SK-N-SH (cell line): ENCODE measurements at regions not wholly inside any gene's neighbourhood (a gene's known extent, or its start where the extent isn't known, plus 50 kb on each side); places are given as distances from the start of the nearest gene placed in this dataset.

ENCODE experiments used
- CTCF ChIA-PET: fragments of 300-600, 350-600 bp; formaldehyde crosslinking; extraction: SDS; loops from one replicate; lab custom pipeline; 2021; lab: Yijun Ruan, JAX
- POLR2A ChIA-PET: fragments of 350-600 bp; sonication (Branson Sonifier 250); formaldehyde crosslinking; extraction: SDS; loops from one replicate; lab custom pipeline; 2020; ENCODE audit warnings: antibody characterized with exemption, inconsistent platforms; lab: Yijun Ruan, JAX
- DNase-seq: peaks from one replicate; pipeline ENCODE4 v3.0.0; 2012
- H2AFZ ChIP-seq: fragments of 200-600 bp; sonication (generic); 2 replicates; pipeline ENCODE4 v1.8.1; 2016; ENCODE audit warnings: antibody characterized with exemption, mild to moderate bottlenecking, low read depth
- H3F3A ChIP-seq: fragments of 200-600 bp; sonication (generic); replicated peaks from 2 replicates; pipeline ENCODE3; 2016; ENCODE audit warnings: antibody characterized with exemption, mild to moderate bottlenecking; ENCODE audit not compliant: insufficient read depth
- H3K27ac ChIP-seq, 2 experiments: fragments of 200-500 bp in 1 of 2; fragments of 200-600 bp in 1 of 2; sonication (Bioruptor generic) in 1 of 2; sonication (generic), shearing (Covaris generic) in 1 of 2; 2 replicates each; pipeline versions ENCODE4 v1.5.1 to v1.6.1; 2014 to 2016; ENCODE audit warnings: low read depth in 2 of 2, inconsistent platforms in 1 of 2, low read length in 1 of 2, mild to moderate bottlenecking in 1 of 2, mixed read lengths in 1 of 2
- H3K27me3 ChIP-seq: fragments of 200-600 bp; sonication (generic), shearing (Covaris generic); 2 replicates; pipeline ENCODE4 v1.6.1; 2016; ENCODE audit warnings: mixed run types; ENCODE audit not compliant: insufficient read depth
- H3K36me3 ChIP-seq, 2 experiments: fragments of 200-500 bp in 1 of 2; fragments of 200-600 bp in 1 of 2; sonication (Bioruptor generic) in 1 of 2; sonication (generic) in 1 of 2; replicated peaks in 1 of 2; 2 replicates each; pipeline versions ENCODE3 to v1.5.1; 2014 to 2016; ENCODE audit warnings: low read length in 1 of 2, mild to moderate bottlenecking in 1 of 2; ENCODE audit not compliant: insufficient read depth in 2 of 2, control insufficient read depth in 1 of 2
- H3K4me1 ChIP-seq, 2 experiments: fragments of 200-500 bp in 1 of 2; fragments of 200-600 bp in 1 of 2; sonication (Bioruptor generic) in 1 of 2; sonication (generic), shearing (Covaris generic) in 1 of 2; 2 replicates each; pipeline versions ENCODE4 v1.5.1 to v1.6.1; 2014 to 2016; ENCODE audit warnings: low read depth in 1 of 2, low read length in 1 of 2, mixed run types in 1 of 2; ENCODE audit not compliant: insufficient read depth in 2 of 2, control insufficient read depth in 1 of 2
- H3K4me2 ChIP-seq: fragments of 200-600 bp; sonication (generic), shearing (Covaris generic); 2 replicates; pipeline ENCODE4 v1.6.1; 2017; ENCODE audit warnings: mixed run types
- H3K4me3 ChIP-seq, 2 experiments: fragments of 200-500 bp in 1 of 2; fragments of 200-600 bp in 1 of 2; sonication (Bioruptor generic) in 1 of 2; sonication (generic), shearing (Covaris generic) in 1 of 2; 2 replicates each; pipeline versions ENCODE4 v1.5.1 to v1.8.1; 2014 to 2016; ENCODE audit warnings: low read depth in 2 of 2, inconsistent platforms in 1 of 2, low read length in 1 of 2, mild to moderate bottlenecking in 1 of 2, mixed read lengths in 1 of 2, moderate library complexity in 1 of 2
- H3K79me2 ChIP-seq: fragments of 200-600 bp; sonication (generic); 2 replicates; pipeline ENCODE4 v1.8.1; 2017; ENCODE audit warnings: mild to moderate bottlenecking; ENCODE audit not compliant: insufficient read depth
- H3K9ac ChIP-seq: fragments of 200-600 bp; sonication (generic); 2 replicates; pipeline ENCODE4 v1.6.1; 2017; ENCODE audit warnings: mixed run types
- H3K9me2 ChIP-seq: fragments of 200-600 bp; sonication (generic); 2 replicates; pipeline ENCODE4 v1.6.1; 2017; ENCODE audit warnings: mixed run types
- H3K9me3 ChIP-seq: fragments of 200-600 bp; sonication (generic); 2 replicates; pipeline ENCODE4 v1.6.1; 2017; ENCODE audit warnings: mixed run types, mild to moderate bottlenecking, moderate library complexity
- H4K20me1 ChIP-seq: fragments of 200-600 bp; sonication (generic); 2 replicates; pipeline ENCODE4 v1.6.1; 2017; ENCODE audit warnings: mild to moderate bottlenecking, mixed run types; ENCODE audit not compliant: insufficient read depth
- CHD2 ChIP-seq: fragments of 150-350 bp; IDR thresholded peaks from 2 replicates; pipeline ENCODE4 v1.6.1; 2018; ENCODE audit warnings: low read length; ENCODE audit not compliant: partially characterized antibody
- CTCF ChIP-seq: fragments of 200-600 bp; sonication (generic); IDR thresholded peaks from 2 replicates; pipeline ENCODE4 v1.6.1; 2017; ENCODE audit warnings: antibody characterized with exemption, mild to moderate bottlenecking, moderate library complexity
- EZH2phosphoT487 ChIP-seq: fragments of 200-600 bp; sonication (generic); IDR thresholded peaks from 2 replicates; pipeline ENCODE4 v1.6.1; 2017; ENCODE audit warnings: low read depth, mixed run types, mild to moderate bottlenecking, antibody characterized with exemption, moderate library complexity, borderline replicate concordance
- FOSL2 ChIP-seq: IDR thresholded peaks from 2 replicates; pipeline ENCODE4 v1.4.0; 2012; ENCODE audit warnings: low read depth, mild to moderate bottlenecking, moderate library complexity, borderline replicate concordance
- FOXJ3 ChIP-seq: sonication (generic); formaldehyde crosslinking; IDR thresholded peaks from 2 replicates; pipeline ENCODE4 v1.5.1; 2020; ENCODE audit warnings: mild to moderate bottlenecking, missing genetic modification reagents
- FOXM1 ChIP-seq: IDR thresholded peaks from 2 replicates; pipeline ENCODE4 v1.4.0; 2012; ENCODE audit warnings: low read depth, mild to moderate bottlenecking
- GABPA ChIP-seq: IDR thresholded peaks from 2 replicates; pipeline ENCODE4 v1.4.0; 2012; ENCODE audit warnings: low read depth, mild to moderate bottlenecking
- GATA2 ChIP-seq: sonication (generic); formaldehyde crosslinking; IDR thresholded peaks from 2 replicates; pipeline ENCODE4 v1.5.0; 2020; ENCODE audit warnings: mild to moderate bottlenecking, missing genetic modification reagents
- IRF3 ChIP-seq: fragments of 150-350 bp; IDR thresholded peaks from 2 replicates; pipeline ENCODE4 v1.6.1; 2016; ENCODE audit warnings: mild to moderate bottlenecking, low read depth, low read length
- JUND ChIP-seq: IDR thresholded peaks from 2 replicates; pipeline ENCODE4 v1.4.0; 2012
- NFIC ChIP-seq: IDR thresholded peaks from 2 replicates; pipeline ENCODE4 v1.4.0; 2012; ENCODE audit warnings: borderline replicate concordance
- POLR2AphosphoS5 ChIP-seq: IDR thresholded peaks from 2 replicates; pipeline ENCODE4 v1.6.1; 2012; ENCODE audit warnings: low read depth, low read length
- RAD21 ChIP-seq: IDR thresholded peaks from 2 replicates; pipeline ENCODE4 v1.6.1; 2012; ENCODE audit warnings: mild to moderate bottlenecking, low read length
- RCOR1 ChIP-seq: fragments of 150-350 bp; IDR thresholded peaks from 2 replicates; pipeline ENCODE4 v1.6.1; 2017; ENCODE audit warnings: antibody characterized with exemption, low read length
- RFX5 ChIP-seq: IDR thresholded peaks from 2 replicates; pipeline ENCODE4 v1.6.1; 2012; ENCODE audit warnings: mild to moderate bottlenecking, improper control_type of control experiment, low read length
- TAF1 ChIP-seq: IDR thresholded peaks from 2 replicates; pipeline ENCODE4 v1.6.1; 2012; ENCODE audit warnings: low read depth, mild to moderate bottlenecking, low read length, moderate library complexity, borderline replicate concordance
- TCF12 ChIP-seq: IDR thresholded peaks from 2 replicates; pipeline ENCODE4 v1.4.0; 2012
- TEAD4 ChIP-seq: IDR thresholded peaks from 2 replicates; pipeline ENCODE4 v1.4.0; 2012; ENCODE audit warnings: mild to moderate bottlenecking, borderline replicate concordance; ENCODE audit not compliant: insufficient read depth
- USF1 ChIP-seq: IDR thresholded peaks from 2 replicates; pipeline ENCODE4 v1.4.0; 2012; ENCODE audit warnings: low read depth, borderline replicate concordance
- USF2 ChIP-seq: fragments of 150-350 bp; IDR thresholded peaks from 2 replicates; pipeline ENCODE4 v1.6.1; 2017; ENCODE audit warnings: antibody characterized with exemption, low read length, low read depth, borderline replicate concordance
- WGBS: methylation state at CpG from one replicate; pipeline ENCODE4 v1.1.6; 2017; ENCODE audit warnings: low lambda C conversion rate; 5-methylcytosine and 5-hydroxymethylcytosine counted together

- Histone ChIP-seq H3K9ac (no peak overlapping the region), H3K4me3 (no peak overlapping the region), H3K9me2 (no peaks in the 10 kb centered on the region), H3K4me2 (no peak overlapping the region), H3F3A (no peaks in the 10 kb centered on the region), H4K20me1 (no peaks in the 10 kb centered on the region)
- DNase-seq: no peak
- CTCF ChIA-PET: no interaction called here
- TF ChIP-seq GATA2 (CRISPR knock-in tag) (no peak), USF1 (no peak), FOSL2 (no peak), RFX5 (no peak), CHD2 (no peak), POLR2AphosphoS5 (no peak), CTCF (no peak), RAD21 (no peak), JUND (no peak), NFIC (no peak), TAF1 (no peak), IRF3 (no peak), EZH2phosphoT487 (no peak), USF2 (no peak), RCOR1 (no peak), TCF12 (no peak), FOXJ3 (CRISPR knock-in tag) (no peak), FOXM1 (no peak), TEAD4 (no peak), GABPA (no peak)
- TF ChIP-seq, all 33 proteins: peak for 0
- Histone ChIP-seq H3K4me1 (no peaks in the 10 kb centered on the region), H3K9me3 (no peaks in the 10 kb centered on the region), H3K27me3 (no peaks in the 10 kb centered on the region), H2AFZ (no peak overlapping the region), H3K27ac (no peak overlapping the region), H3K79me2 (no peaks in the 10 kb centered on the region), H3K36me3 (no peaks in the 10 kb centered on the region)
- POLR2A ChIA-PET: no interaction called here
- WGBS: 52% methylated on average over 5 of the region's 5 CpGs
Observed at GRCh38 chr1:102535829-102536505, 539.2 kb upstream of the OLFM3 start.
